Endothelial cell of umbilical vein (primary cell): ENCODE measurements at regions not wholly inside any gene's neighbourhood (a gene's known extent, or its start where the extent isn't known, plus 50 kb on each side); places are given as distances from the start of the nearest gene placed in this dataset.

ENCODE experiments used
- BruUV-seq: library from RNA; stranded (reverse); fragments of 400-500 nt; replicated peaks from 2 replicates; lab custom pipeline; 2021; lab: Mats Ljungman, UMichigan
- CTCF ChIA-PET: fragments of 300-600, 350-600 bp; sonication (Branson Sonifier 250); formaldehyde crosslinking; loops from one replicate; lab custom pipeline; 2021; ENCODE audit warnings: antibody characterized with exemption, inconsistent platforms; lab: Charles Lee
- POLR2A ChIA-PET: fragments of 300-600, 350-600 bp; sonication (Branson Sonifier 250); formaldehyde crosslinking; loops from one replicate; lab custom pipeline; 2021; ENCODE audit warnings: antibody characterized with exemption, inconsistent platforms; lab: Charles Lee
- DNase-seq: peaks from one replicate; pipeline ENCODE4 v3.0.0-alpha.2; 2011; ENCODE audit warnings: low read depth, low spot score
- FAIRE-seq: peaks from 2 replicates; lab custom pipeline; 2011; peaks lifted over from hg19 to GRCh38; lab: Jason Lieb, UNC
- H2AFZ ChIP-seq: 2 replicates; pipeline ENCODE4 v1.6.0; 2012; ENCODE audit warnings: low read depth, low read length, control low read depth, inconsistent platforms
- H3K27ac ChIP-seq: 2 replicates; pipeline ENCODE4 v1.5.1; 2011; ENCODE audit warnings: low read depth, mild to moderate bottlenecking, control low read depth, low read length, moderate library complexity; ENCODE audit not compliant: insufficient read depth
- H3K27me3 ChIP-seq, 2 experiments: 2 replicates each; pipeline versions ENCODE4 v1.6.0 to v1.6.1; 2011; ENCODE audit warnings: low read length in 2 of 2, mixed read lengths in 1 of 2; ENCODE audit not compliant: control insufficient read depth in 2 of 2, insufficient read depth in 2 of 2
- H3K36me3 ChIP-seq, 2 experiments: 2 replicates in 1 of 2; 3 replicates in 1 of 2; pipeline ENCODE4 v1.5.1; 2011; ENCODE audit warnings: low read length in 2 of 2, mild to moderate bottlenecking in 1 of 2, moderate library complexity in 1 of 2; ENCODE audit not compliant: control insufficient read depth in 2 of 2, insufficient read depth in 2 of 2; ENCODE audit errors: extremely low read depth in 1 of 2
- H3K4me1 ChIP-seq: 3 replicates; pipeline ENCODE4 v1.5.1; 2011; ENCODE audit warnings: mild to moderate bottlenecking, low read length; ENCODE audit not compliant: control insufficient read depth, insufficient read depth; ENCODE audit errors: extremely low read depth
- H3K4me2 ChIP-seq: 2 replicates; pipeline ENCODE4 v1.6.1; 2011; ENCODE audit warnings: low read length, control low read depth, mixed read lengths; ENCODE audit not compliant: insufficient read depth
- H3K4me3 ChIP-seq, 3 experiments: fragments of 200-600 bp in 1 of 3; sonication (generic), shearing (Covaris generic) in 1 of 3; replicated peaks in 1 of 3; 2 replicates each; pipeline ENCODE4 v1.5.1; 2011 to 2016; ENCODE audit warnings: control low read depth in 3 of 3, low read length in 3 of 3, mild to moderate bottlenecking in 2 of 3, inconsistent platforms in 1 of 3, low read depth in 1 of 3, moderate library complexity in 1 of 3; ENCODE audit not compliant: insufficient read depth in 1 of 3
- H3K79me2 ChIP-seq: 2 replicates; pipeline ENCODE4 v1.6.0; 2012; ENCODE audit warnings: low read length, inconsistent platforms; ENCODE audit not compliant: control insufficient read depth, insufficient read depth
- H3K9ac ChIP-seq: replicated peaks from 2 replicates; pipeline ENCODE3; 2011; ENCODE audit warnings: low read length, control low read depth; ENCODE audit not compliant: insufficient read depth; ENCODE audit errors: extremely low read depth
- H3K9me1 ChIP-seq: replicated peaks from 3 replicates; pipeline ENCODE4 v1.6.0; 2011; ENCODE audit warnings: mild to moderate bottlenecking, low read length; ENCODE audit not compliant: control insufficient read depth, insufficient read depth; ENCODE audit errors: extremely low read depth
- H3K9me3 ChIP-seq: replicated peaks from 2 replicates; pipeline ENCODE4 v1.5.1; 2012; ENCODE audit warnings: low read length, inconsistent platforms; ENCODE audit not compliant: control insufficient read depth, insufficient read depth
- H4K20me1 ChIP-seq: replicated peaks from 2 replicates; pipeline ENCODE3; 2011; ENCODE audit warnings: mild to moderate bottlenecking, low read length; ENCODE audit not compliant: control insufficient read depth, insufficient read depth; ENCODE audit errors: extremely low read depth
- EZH2 ChIP-seq: IDR thresholded peaks from 2 replicates; pipeline ENCODE4 v1.6.1; 2012; ENCODE audit warnings: borderline replicate concordance, low read depth, mild to moderate bottlenecking, moderate library complexity, low read length, inconsistent platforms; ENCODE audit not compliant: severe bottlenecking
- FOS ChIP-seq: IDR thresholded peaks from 2 replicates; pipeline ENCODE4 v1.6.1; 2011; ENCODE audit warnings: mild to moderate bottlenecking, low read length, moderate library complexity, borderline replicate concordance; ENCODE audit not compliant: insufficient read depth
- GATA2 ChIP-seq: IDR thresholded peaks from 2 replicates; pipeline ENCODE4 v1.7.0; 2011; ENCODE audit warnings: low read depth, mild to moderate bottlenecking, moderate library complexity, mixed read lengths, low read length; ENCODE audit not compliant: insufficient read length, insufficient read depth
- JUN ChIP-seq: IDR thresholded peaks from 2 replicates; pipeline ENCODE4 v1.6.1; 2011; ENCODE audit warnings: borderline replicate concordance, low read depth; ENCODE audit not compliant: insufficient read length, insufficient read depth
- MYC ChIP-seq: IDR thresholded peaks from one replicate; pipeline ENCODE4 v1.6.1; 2011; ENCODE audit warnings: mild to moderate bottlenecking, low read depth, low read length
- POLR2A ChIP-seq: IDR thresholded peaks from 2 replicates; pipeline ENCODE4 v1.6.1; 2012; ENCODE audit warnings: low read depth, mild to moderate bottlenecking, control low read depth, low read length
- POLR2AphosphoS5 ChIP-seq: IDR thresholded peaks from 2 replicates; pipeline ENCODE4 v1.6.1; 2012; ENCODE audit warnings: low read depth, mild to moderate bottlenecking, control low read depth, low read length, moderate library complexity; ENCODE audit not compliant: insufficient read depth
- dilution Hi-C: fragments of 300-500 bp; cut with MboI; formaldehyde crosslinking; loops from one replicate; pipeline ENCODE4 v1.15.0; 2019; ENCODE audit warnings: low sequenced_read_pairs; ENCODE audit not compliant: extremely low pct_ligation_motif_present
- intact Hi-C: fragments of 100-400 bp; cut with micrococcal nuclease; formaldehyde crosslinking; loops from one replicate; pipeline ENCODE4 v1.10.0; 2022
- TF ChIP-seq, protein P1 (sequence below): IDR thresholded peaks from 2 replicates; pipeline ENCODE4 v1.6.1; 2011; ENCODE audit not compliant: insufficient read depth, insufficient read length
- TF ChIP-seq, protein P2 (sequence below), 2 donors: IDR thresholded peaks; 1 replicate in 1 of 2; 2 replicates in 1 of 2; pipeline ENCODE4 v1.5.1; 2011; ENCODE audit warnings: low read length in 2 of 2, mild to moderate bottlenecking in 2 of 2, moderate library complexity in 2 of 2, control low read depth in 1 of 2, inconsistent platforms in 1 of 2, low read depth in 1 of 2; ENCODE audit not compliant: insufficient read depth in 1 of 2; ENCODE audit errors: extremely low read depth in 1 of 2

DNA sequence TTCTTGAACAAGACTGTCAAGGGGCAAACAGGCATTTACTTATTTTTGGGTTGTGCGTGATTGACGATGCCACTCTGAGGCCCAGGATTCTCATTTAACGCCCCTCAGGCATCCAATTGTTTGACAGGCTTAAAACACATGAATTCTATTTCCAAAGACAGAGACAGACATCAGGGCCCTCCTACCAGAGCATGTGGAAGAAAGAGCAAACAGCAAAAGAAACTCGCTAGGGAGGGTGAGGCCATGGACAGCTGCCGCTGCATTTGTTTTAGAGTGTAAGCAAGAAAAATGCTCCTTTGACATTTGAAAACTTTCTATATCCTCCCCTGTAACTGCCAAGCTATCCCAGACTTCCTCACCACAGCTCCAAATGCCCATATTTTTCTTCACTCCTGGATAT lies 410.1 kb downstream of the NPIPA8 start:
- BruUV-seq, result no TSS peak
- TF ChIP-seq POLR2A, result no peak
- Histone ChIP-seq H3K9ac (no peak overlapping the region), H2AFZ (no peak overlapping the region), H3K9me3 (no peaks in the 10 kb centered on the region), H3K79me2 (no peaks in the 10 kb centered on the region), H3K4me3 (no peak overlapping the region), H3K27me3 (no peaks in the 10 kb centered on the region), H3K36me3 (no peaks in the 10 kb centered on the region), H3K4me2 (no peak overlapping the region), H3K4me1 (no peaks in the 10 kb centered on the region), H3K27ac (no peak overlapping the region), H3K9me1 (no peaks in the 10 kb centered on the region), H4K20me1 (no peaks in the 10 kb centered on the region)
- ChIA-PET CTCF (no interaction called here), POLR2A (no interaction called here)
- dilution Hi-C loops (no loop called here), intact Hi-C loops (no loop called here)
- FAIRE-seq, result no peak
- DNase-seq, result no peak

- DNase-seq, result no peak
- no peaks in the 10 kb centered on the region for H3K27me3 ChIP-seq
- H3K79me2 ChIP-seq, result no peaks in the 10 kb centered on the region
- no peaks in the 10 kb centered on the region for H4K20me1 ChIP-seq
- no peak overlapping the region for H3K9ac ChIP-seq
- H3K4me3 ChIP-seq, result no peak overlapping the region
- no peak overlapping the region for H3K4me2 ChIP-seq
- TF ChIP-seq JUN, result no peak
- no peak for TF ChIP-seq EZH2
- TF ChIP-seq, protein P1, sequence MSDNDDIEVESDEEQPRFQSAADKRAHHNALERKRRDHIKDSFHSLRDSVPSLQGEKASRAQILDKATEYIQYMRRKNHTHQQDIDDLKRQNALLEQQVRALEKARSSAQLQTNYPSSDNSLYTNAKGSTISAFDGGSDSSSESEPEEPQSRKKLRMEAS, result no peak
- no peak for TF ChIP-seq FOS
- TF ChIP-seq GATA2, result no peak
- TF ChIP-seq POLR2AphosphoS5, result no peak
- TF ChIP-seq MYC, result no peak
- TF ChIP-seq, protein P2, sequence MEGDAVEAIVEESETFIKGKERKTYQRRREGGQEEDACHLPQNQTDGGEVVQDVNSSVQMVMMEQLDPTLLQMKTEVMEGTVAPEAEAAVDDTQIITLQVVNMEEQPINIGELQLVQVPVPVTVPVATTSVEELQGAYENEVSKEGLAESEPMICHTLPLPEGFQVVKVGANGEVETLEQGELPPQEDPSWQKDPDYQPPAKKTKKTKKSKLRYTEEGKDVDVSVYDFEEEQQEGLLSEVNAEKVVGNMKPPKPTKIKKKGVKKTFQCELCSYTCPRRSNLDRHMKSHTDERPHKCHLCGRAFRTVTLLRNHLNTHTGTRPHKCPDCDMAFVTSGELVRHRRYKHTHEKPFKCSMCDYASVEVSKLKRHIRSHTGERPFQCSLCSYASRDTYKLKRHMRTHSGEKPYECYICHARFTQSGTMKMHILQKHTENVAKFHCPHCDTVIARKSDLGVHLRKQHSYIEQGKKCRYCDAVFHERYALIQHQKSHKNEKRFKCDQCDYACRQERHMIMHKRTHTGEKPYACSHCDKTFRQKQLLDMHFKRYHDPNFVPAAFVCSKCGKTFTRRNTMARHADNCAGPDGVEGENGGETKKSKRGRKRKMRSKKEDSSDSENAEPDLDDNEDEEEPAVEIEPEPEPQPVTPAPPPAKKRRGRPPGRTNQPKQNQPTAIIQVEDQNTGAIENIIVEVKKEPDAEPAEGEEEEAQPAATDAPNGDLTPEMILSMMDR (IDR thresholded peaks at IDR 0.05; ENCODE audit: extremely low read depth in 1 of 2, insufficient read depth in 1 of 2, low read depth in 1 of 2, low read length in 2 of 2), result no peak
- TF ChIP-seq POLR2A, result no peak
- ChIA-PET CTCF (no interaction called here), POLR2A (no interaction called here)
- H3K36me3 ChIP-seq, result no peaks in the 10 kb centered on the region
- intact Hi-C loops (no loop called here), dilution Hi-C loops (no loop called here)
- no peak for FAIRE-seq
- H3K4me1 ChIP-seq, result no peaks in the 10 kb centered on the region
- no TSS peak for BruUV-seq
- H3K27ac ChIP-seq, result no peak overlapping the region
- H2AFZ ChIP-seq, result no peak overlapping the region
- H3K9me1 ChIP-seq, result no peaks in the 10 kb centered on the region
- no peaks in the 10 kb centered on the region for H3K9me3 ChIP-seq
These were observed 410.8 kb downstream of the NPIPA8 start for GRCh38 chr16:17925761-17926160.
